ENCODE measurements at regions not wholly inside any gene's neighbourhood (a gene's known extent, or its start where the extent isn't known, plus 50 kb on each side); places are given as distances from the start of the nearest gene placed in this dataset.
"Not testable (repeated sequence)": the region's sequence is repeated elsewhere in the genome, so short reads cannot be mapped to it uniquely, and the experiment has no call there.

GRCh38 chr6:100088009-100088408, 94.0 kb upstream of the MCHR2 start:
- DNase-seq = no peak

GRCh38 chr6:100084991-100085364, 91.0 kb upstream of the MCHR2 start:
- no peak for DNase-seq

- DNase-seq = no peak
Measured at GRCh38 chr6:100084316-100084990, 90.4 kb upstream of the MCHR2 start.

GRCh38 chr6:100078509-100078908, 84.5 kb upstream of the MCHR2 start:
- DNase-seq = peak; percentile 6

GRCh38 chr6:100065348-100065747, 71.3 kb upstream of the MCHR2 start:
- peak; percentile 23 for DNase-seq

- DNase-seq = no peak
Measured at GRCh38 chr6:100062621-100063020, 68.6 kb upstream of the MCHR2 start.

- no peak for DNase-seq
Measured at GRCh38 chr6:100057941-100058340, 63.9 kb upstream of the MCHR2 start.

- DNase-seq = no peak
Measured at GRCh38 chr6:100050550-100050949, 56.5 kb upstream of the MCHR2 start.

- not testable (repeated sequence) for DNase-seq
Measured at GRCh38 chr6:100043961-100044360, 49.9 kb upstream of the MCHR2 start.
